ENCODE measurements at regions not wholly inside any gene's neighbourhood (a gene's known extent, or its start where the extent isn't known, plus 50 kb on each side); places are given as distances from the start of the nearest gene placed in this dataset.

- ChIA-PET CTCF (interaction anchor here (0.6 to 1.2 kb wide), 8 partner anchors 14 to 274 kb away, joined by 3 to 10 read pairs (median 4); no protein-coding TSS in a partner anchor), POLR2A (interaction anchor here (0.5 to 4.1 kb wide), 15 partner anchors 8 to 361 kb away, joined by 3 to 78 read pairs (median 3); partner anchors contain the start of gene SERTAD2)
- Histone ChIP-seq H3K9me3 (ENCODE audit: control insufficient read depth, insufficient read depth, low read depth, low read length) (no peaks in the 10 kb centered on the region), H3K4me3 (ENCODE audit: low read depth, low read length) (peak overlapping the region; percentile 64), H3K27ac (ENCODE audit: extremely low read depth, low read depth, low read length) (peak overlapping the region; percentile 92), H3K4me1 (ENCODE audit: control insufficient read depth, insufficient read depth, low read length) (peaks cover 9% of the 10 kb centered on the region), H3K36me3 (ENCODE audit: control insufficient read depth in 2 of 2, insufficient read depth in 1 of 2, low read length in 2 of 2) (no peaks in the 10 kb centered on the region)
- TF ChIP-seq, protein P1, sequence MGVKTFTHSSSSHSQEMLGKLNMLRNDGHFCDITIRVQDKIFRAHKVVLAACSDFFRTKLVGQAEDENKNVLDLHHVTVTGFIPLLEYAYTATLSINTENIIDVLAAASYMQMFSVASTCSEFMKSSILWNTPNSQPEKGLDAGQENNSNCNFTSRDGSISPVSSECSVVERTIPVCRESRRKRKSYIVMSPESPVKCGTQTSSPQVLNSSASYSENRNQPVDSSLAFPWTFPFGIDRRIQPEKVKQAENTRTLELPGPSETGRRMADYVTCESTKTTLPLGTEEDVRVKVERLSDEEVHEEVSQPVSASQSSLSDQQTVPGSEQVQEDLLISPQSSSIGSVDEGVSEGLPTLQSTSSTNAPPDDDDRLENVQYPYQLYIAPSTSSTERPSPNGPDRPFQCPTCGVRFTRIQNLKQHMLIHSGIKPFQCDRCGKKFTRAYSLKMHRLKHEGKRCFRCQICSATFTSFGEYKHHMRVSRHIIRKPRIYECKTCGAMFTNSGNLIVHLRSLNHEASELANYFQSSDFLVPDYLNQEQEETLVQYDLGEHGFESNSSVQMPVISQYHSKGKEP (tag by site-specific recombination; IDR thresholded peaks at IDR 0.05): no peak
- TF ChIP-seq ZNF623 (tag by site-specific recombination; IDR thresholded peaks at IDR 0.05) (no peak), ZNF76 (tag by site-specific recombination; IDR thresholded peaks at IDR 0.05; ENCODE audit: borderline replicate concordance, low read depth) (peak; percentile 74; the same call in 1 of the 2 replicates), REPIN1 (tag by site-specific recombination; IDR thresholded peaks at IDR 0.05; ENCODE audit: low read depth) (no peak), ZNF600 (tag by site-specific recombination; IDR thresholded peaks at IDR 0.05) (peak; percentile 77), ZFP41 (tag by site-specific recombination; IDR thresholded peaks at IDR 0.05; ENCODE audit: borderline replicate concordance) (no peak), ZNF639 (tag by site-specific recombination; IDR thresholded peaks at IDR 0.05) (no peak), ZBTB17 (tag by site-specific recombination; IDR thresholded peaks at IDR 0.05) (peak; percentile 90), ZSCAN18 (tag by site-specific recombination; IDR thresholded peaks at IDR 0.05) (no peak), BCL11B (tag by site-specific recombination; IDR thresholded peaks at IDR 0.05; ENCODE audit: low read depth) (no peak), ZNF354C (tag by site-specific recombination; IDR thresholded peaks at IDR 0.05; ENCODE audit: borderline replicate concordance, low read depth) (no peak), ZFP69B (tag by site-specific recombination; IDR thresholded peaks at IDR 0.05) (no peak), ZNF560 (tag by site-specific recombination; IDR thresholded peaks at IDR 0.05; ENCODE audit: borderline replicate concordance) (no peak), ZSCAN16 (tag by site-specific recombination; IDR thresholded peaks at IDR 0.05) (no peak), ZNF214 (tag by site-specific recombination; IDR thresholded peaks at IDR 0.05; ENCODE audit: borderline replicate concordance) (no peak), ZNF114 (tag by site-specific recombination; IDR thresholded peaks at IDR 0.05) (no peak), ZNF174 (tag by site-specific recombination; IDR thresholded peaks at IDR 0.05) (no peak), ZNF610 (tag by site-specific recombination; IDR thresholded peaks at IDR 0.05; ENCODE audit: borderline replicate concordance) (no peak), SALL2 (tag by site-specific recombination; IDR thresholded peaks at IDR 0.05; ENCODE audit: borderline replicate concordance) (no peak), ZNF391 (tag by site-specific recombination; IDR thresholded peaks at IDR 0.05; ENCODE audit: borderline replicate concordance, low read depth) (no peak)
- TF ChIP-seq, protein P2, sequence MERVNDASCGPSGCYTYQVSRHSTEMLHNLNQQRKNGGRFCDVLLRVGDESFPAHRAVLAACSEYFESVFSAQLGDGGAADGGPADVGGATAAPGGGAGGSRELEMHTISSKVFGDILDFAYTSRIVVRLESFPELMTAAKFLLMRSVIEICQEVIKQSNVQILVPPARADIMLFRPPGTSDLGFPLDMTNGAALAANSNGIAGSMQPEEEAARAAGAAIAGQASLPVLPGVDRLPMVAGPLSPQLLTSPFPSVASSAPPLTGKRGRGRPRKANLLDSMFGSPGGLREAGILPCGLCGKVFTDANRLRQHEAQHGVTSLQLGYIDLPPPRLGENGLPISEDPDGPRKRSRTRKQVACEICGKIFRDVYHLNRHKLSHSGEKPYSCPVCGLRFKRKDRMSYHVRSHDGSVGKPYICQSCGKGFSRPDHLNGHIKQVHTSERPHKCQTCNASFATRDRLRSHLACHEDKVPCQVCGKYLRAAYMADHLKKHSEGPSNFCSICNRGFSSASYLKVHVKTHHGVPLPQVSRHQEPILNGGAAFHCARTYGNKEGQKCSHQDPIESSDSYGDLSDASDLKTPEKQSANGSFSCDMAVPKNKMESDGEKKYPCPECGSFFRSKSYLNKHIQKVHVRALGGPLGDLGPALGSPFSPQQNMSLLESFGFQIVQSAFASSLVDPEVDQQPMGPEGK (tag by site-specific recombination; IDR thresholded peaks at IDR 0.05): peak; percentile 88
- TF ChIP-seq, protein P3, sequence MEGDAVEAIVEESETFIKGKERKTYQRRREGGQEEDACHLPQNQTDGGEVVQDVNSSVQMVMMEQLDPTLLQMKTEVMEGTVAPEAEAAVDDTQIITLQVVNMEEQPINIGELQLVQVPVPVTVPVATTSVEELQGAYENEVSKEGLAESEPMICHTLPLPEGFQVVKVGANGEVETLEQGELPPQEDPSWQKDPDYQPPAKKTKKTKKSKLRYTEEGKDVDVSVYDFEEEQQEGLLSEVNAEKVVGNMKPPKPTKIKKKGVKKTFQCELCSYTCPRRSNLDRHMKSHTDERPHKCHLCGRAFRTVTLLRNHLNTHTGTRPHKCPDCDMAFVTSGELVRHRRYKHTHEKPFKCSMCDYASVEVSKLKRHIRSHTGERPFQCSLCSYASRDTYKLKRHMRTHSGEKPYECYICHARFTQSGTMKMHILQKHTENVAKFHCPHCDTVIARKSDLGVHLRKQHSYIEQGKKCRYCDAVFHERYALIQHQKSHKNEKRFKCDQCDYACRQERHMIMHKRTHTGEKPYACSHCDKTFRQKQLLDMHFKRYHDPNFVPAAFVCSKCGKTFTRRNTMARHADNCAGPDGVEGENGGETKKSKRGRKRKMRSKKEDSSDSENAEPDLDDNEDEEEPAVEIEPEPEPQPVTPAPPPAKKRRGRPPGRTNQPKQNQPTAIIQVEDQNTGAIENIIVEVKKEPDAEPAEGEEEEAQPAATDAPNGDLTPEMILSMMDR (tag by site-specific recombination; IDR thresholded peaks at IDR 0.05): peak; percentile 59
- TF ChIP-seq, protein P4, sequence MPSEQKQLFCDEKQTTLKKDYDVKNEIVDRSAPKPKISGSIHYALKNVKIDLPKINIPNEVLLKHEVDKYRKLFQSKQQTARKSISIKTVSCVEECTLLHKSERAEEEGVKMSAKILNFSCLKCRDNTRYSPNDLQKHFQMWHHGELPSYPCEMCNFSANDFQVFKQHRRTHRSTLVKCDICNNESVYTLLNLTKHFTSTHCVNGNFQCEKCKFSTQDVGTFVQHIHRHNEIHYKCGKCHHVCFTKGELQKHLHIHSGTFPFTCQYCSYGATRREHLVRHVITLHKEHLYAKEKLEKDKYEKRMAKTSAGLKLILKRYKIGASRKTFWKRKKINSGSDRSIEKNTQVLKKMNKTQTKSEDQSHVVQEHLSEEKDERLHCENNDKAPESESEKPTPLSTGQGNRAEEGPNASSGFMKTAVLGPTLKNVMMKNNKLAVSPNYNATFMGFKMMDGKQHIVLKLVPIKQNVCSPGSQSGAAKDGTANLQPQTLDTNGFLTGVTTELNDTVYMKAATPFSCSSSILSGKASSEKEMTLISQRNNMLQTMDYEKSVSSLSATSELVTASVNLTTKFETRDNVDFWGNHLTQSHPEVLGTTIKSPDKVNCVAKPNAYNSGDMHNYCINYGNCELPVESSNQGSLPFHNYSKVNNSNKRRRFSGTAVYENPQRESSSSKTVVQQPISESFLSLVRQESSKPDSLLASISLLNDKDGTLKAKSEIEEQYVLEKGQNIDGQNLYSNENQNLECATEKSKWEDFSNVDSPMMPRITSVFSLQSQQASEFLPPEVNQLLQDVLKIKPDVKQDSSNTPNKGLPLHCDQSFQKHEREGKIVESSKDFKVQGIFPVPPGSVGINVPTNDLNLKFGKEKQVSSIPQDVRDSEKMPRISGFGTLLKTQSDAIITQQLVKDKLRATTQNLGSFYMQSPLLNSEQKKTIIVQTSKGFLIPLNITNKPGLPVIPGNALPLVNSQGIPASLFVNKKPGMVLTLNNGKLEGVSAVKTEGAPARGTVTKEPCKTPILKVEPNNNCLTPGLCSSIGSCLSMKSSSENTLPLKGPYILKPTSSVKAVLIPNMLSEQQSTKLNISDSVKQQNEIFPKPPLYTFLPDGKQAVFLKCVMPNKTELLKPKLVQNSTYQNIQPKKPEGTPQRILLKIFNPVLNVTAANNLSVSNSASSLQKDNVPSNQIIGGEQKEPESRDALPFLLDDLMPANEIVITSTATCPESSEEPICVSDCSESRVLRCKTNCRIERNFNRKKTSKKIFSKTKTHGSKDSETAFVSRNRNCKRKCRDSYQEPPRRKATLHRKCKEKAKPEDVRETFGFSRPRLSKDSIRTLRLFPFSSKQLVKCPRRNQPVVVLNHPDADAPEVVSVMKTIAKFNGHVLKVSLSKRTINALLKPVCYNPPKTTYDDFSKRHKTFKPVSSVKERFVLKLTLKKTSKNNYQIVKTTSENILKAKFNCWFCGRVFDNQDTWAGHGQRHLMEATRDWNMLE (tag by site-specific recombination; conservative IDR thresholded peaks at IDR 0.05; ENCODE audit: low read depth): no peak
Observed at GRCh38 chr2:64767670-64768468, 114.2 kb upstream of the SERTAD2 start.

Data from HEK293 (cell line).